NCI-H82 treated with DMSO at 0.1 percent for 48 hours (cell line): ENCODE measurements at regions not wholly inside any gene's neighbourhood (a gene's known extent, or its start where the extent isn't known, plus 50 kb on each side); places are given as distances from the start of the nearest gene placed in this dataset.
"Not testable (repeated sequence)": the region's sequence is repeated elsewhere in the genome, so short reads cannot be mapped to it uniquely, and the experiment has no call there.

Experiments used
- DNase-seq: peaks from one replicate; lab custom pipeline; 2025; ENCODE audit not compliant: unreplicated experiment; lab: John Stamatoyannopoulos, UW

- DNase-seq = no peak
Measured at GRCh38 chr6:2611092-2611491, 139.6 kb downstream of the MYLK4 start.

- no peak for DNase-seq
Measured at GRCh38 chr6:2608503-2608902, 142.2 kb downstream of the MYLK4 start.

- no peak for DNase-seq
Measured at GRCh38 chr6:2600363-2600762, 150.4 kb downstream of the MYLK4 start.

- no peak for DNase-seq
Measured at GRCh38 chr6:2599817-2600216, 150.9 kb downstream of the MYLK4 start.

GRCh38 chr6:2598867-2599266 lies 151.9 kb downstream of the MYLK4 start:
- DNase-seq = no peak

GRCh38 chr6:2597991-2598390 lies 152.7 kb downstream of the MYLK4 start:
- DNase-seq = no peak

GRCh38 chr6:2597457-2597856 lies 153.3 kb downstream of the MYLK4 start:
- DNase-seq = not testable (repeated sequence)

GRCh38 chr6:2596222-2596621 lies 154.5 kb downstream of the MYLK4 start:
- no peak for DNase-seq

- no peak for DNase-seq
Measured at GRCh38 chr6:2594868-2595267, 155.9 kb downstream of the MYLK4 start.

GRCh38 chr6:2593167-2593566 lies 157.6 kb downstream of the MYLK4 start:
- DNase-seq = no peak

- DNase-seq = no peak
Measured at GRCh38 chr6:2589171-2589661, 161.5 kb downstream of the MYLK4 start.

GRCh38 chr6:2583459-2583858 lies 167.3 kb downstream of the MYLK4 start:
- DNase-seq = no peak

GRCh38 chr6:2582268-2582667 lies 168.5 kb downstream of the MYLK4 start:
- DNase-seq = no peak

GRCh38 chr6:2581611-2582010 lies 169.1 kb downstream of the MYLK4 start:
- DNase-seq = no peak

GRCh38 chr6:2581011-2581410 lies 169.7 kb downstream of the MYLK4 start:
- DNase-seq = no peak

- DNase-seq = no peak
Measured at GRCh38 chr6:2579804-2580570, 170.7 kb downstream of the MYLK4 start.

- DNase-seq = no peak
Measured at GRCh38 chr6:2579241-2579761, 171.4 kb downstream of the MYLK4 start.

- no peak for DNase-seq
Measured at GRCh38 chr6:2578767-2579166, 172.0 kb downstream of the MYLK4 start.

- DNase-seq = no peak
Measured at GRCh38 chr6:2576499-2576898, 174.2 kb downstream of the MYLK4 start.

GRCh38 chr6:2575236-2575635 lies 175.5 kb downstream of the MYLK4 start:
- DNase-seq = no peak

- not testable (repeated sequence) for DNase-seq
Measured at GRCh38 chr6:2569420-2569819, 181.3 kb downstream of the MYLK4 start.

GRCh38 chr6:2566048-2566447 lies 184.7 kb downstream of the MYLK4 start:
- no peak for DNase-seq

GRCh38 chr6:2565499-2565898 lies 185.2 kb downstream of the MYLK4 start:
- DNase-seq = no peak
